ENCODE measurements at regions not wholly inside any gene's neighbourhood (a gene's known extent, or its start where the extent isn't known, plus 50 kb on each side); places are given as distances from the start of the nearest gene placed in this dataset.

DNA sequence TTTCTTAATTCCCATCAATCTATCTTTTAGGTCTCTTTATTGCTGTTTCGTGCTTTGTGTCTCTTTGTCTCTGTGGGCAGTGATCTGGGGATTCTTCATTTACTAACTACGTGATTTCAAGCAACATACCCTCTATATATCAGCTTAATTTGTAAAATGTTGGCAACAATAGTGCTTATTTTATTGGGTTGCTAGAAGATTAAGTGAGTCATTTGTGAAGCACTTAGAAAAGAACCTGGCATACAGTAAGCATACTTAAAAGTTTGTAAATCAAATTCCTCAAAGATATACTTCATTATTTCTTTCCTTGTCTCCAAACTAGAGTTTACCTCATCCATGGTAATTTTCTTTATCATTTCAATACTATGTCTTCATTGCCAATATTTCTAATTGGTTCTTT is 669.7 kb downstream of the MAT2B start:
- TF ChIP-seq, protein P1, sequence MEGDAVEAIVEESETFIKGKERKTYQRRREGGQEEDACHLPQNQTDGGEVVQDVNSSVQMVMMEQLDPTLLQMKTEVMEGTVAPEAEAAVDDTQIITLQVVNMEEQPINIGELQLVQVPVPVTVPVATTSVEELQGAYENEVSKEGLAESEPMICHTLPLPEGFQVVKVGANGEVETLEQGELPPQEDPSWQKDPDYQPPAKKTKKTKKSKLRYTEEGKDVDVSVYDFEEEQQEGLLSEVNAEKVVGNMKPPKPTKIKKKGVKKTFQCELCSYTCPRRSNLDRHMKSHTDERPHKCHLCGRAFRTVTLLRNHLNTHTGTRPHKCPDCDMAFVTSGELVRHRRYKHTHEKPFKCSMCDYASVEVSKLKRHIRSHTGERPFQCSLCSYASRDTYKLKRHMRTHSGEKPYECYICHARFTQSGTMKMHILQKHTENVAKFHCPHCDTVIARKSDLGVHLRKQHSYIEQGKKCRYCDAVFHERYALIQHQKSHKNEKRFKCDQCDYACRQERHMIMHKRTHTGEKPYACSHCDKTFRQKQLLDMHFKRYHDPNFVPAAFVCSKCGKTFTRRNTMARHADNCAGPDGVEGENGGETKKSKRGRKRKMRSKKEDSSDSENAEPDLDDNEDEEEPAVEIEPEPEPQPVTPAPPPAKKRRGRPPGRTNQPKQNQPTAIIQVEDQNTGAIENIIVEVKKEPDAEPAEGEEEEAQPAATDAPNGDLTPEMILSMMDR (IDR thresholded peaks at IDR 0.05) = no peak
- TF ChIP-seq POLR2A (IDR thresholded peaks at IDR 0.05) = no peak
